NCI-H1048 (cell line): ENCODE measurements at regions not wholly inside any gene's neighbourhood (a gene's known extent, or its start where the extent isn't known, plus 50 kb on each side); places are given as distances from the start of the nearest gene placed in this dataset.
"Not testable (repeated sequence)": the region's sequence is repeated elsewhere in the genome, so short reads cannot be mapped to it uniquely, and the experiment has no call there.

Experiments
- DNase-seq: peaks from one replicate; lab custom pipeline; 2025; lab: John Stamatoyannopoulos, UW

DNA sequence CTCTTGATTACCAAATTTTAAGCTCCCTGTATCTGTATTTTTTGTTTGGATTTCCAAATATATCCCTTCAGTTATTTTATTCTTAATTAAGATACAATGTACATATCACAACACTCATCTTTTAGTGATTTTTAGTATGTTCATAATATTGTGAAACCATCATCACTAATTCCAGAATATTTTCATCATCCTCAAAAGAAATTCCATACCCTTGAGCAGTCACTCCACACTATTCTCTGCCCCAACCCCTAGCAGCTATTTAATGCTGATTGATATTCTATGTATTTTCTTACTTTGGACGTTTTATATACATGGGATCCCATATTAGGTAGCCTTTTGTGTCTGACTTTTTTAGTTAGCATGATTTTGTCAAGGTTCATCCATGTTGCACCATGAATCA lies 127.4 kb upstream of the SLC8A1 start:
- no peak for DNase-seq

DNA sequence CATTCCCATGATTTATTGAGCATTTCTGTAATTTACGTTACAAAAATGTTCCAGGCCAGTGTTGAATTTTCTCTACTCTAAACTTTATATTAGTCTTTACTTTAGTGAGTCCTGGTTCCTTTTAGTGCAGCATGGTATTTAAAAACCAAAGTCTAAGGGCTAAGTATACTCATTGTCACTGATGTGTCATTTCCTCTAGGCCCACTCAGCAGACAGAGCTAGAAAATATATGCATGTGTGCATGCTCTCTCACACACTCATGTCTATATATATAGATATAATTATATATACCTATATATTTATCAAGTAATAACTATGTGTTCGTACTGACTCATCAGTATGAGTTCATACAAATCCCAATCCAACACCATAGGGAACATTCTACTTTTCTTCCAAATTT lies 132.5 kb upstream of the SLC8A1 start:
- DNase-seq: no peak

- no peak for DNase-seq
Observed at GRCh38 chr2:40591774-40592173, 139.9 kb upstream of the SLC8A1 start.

DNA sequence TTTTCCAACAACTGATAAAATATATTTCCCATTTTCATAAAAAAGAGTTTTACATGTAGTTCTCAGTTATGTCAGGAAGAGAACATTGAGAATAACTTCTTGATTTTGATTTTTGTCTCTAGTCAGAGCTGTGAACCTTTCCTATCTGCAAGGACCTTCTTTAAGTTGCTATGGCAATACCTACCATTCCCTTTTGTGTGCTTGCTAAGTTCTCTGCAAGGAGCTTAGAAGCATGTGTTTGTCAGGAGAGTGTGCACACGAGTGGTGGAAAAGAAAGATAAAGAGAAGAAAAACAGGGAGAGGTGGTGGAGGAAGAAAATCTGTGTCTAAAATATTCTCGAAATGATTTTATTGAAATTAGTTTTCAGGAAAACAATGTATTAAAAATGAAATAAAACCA lies 140.3 kb upstream of the SLC8A1 start:
- no peak for DNase-seq

GRCh38 chr2:40606862-40607261 lies 155.0 kb upstream of the SLC8A1 start:
- no peak for DNase-seq

GRCh38 chr2:40611196-40611595 lies 159.3 kb upstream of the SLC8A1 start:
- DNase-seq: no peak

- no peak for DNase-seq
Observed at GRCh38 chr2:40625849-40626248, 174.0 kb upstream of the SLC8A1 start.

GRCh38 chr2:40628556-40628955 lies 176.7 kb upstream of the SLC8A1 start:
- DNase-seq: no peak

DNA sequence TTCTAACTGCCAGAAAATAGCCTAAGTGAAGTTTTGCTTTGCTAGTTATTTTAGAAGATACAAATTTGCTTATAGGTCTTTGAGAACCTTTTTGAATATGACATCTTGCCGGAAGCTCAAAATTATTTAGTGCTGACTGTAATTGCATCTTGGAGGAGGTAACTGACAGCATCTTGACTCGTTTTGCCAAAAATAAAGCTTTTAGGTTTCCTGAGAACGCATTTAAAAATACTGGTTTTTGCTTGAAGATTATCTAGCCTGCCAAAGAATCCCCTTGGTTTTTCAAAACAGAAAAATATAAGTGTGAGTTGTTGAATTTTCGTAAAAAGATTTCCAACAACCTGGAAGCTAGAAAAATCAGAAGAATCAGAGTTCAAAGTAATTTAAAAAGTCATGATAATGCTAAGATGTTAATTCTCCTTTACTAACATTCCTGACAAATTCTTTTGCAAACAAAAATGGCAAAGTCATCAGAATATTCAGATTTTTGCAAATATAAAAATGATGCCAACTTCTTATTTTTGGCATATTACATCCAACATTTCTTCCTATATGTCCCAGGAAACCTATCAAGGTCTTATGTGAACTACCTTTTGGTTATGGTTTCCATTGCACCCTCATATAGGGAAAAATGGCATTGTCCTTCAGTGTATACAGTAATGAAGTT lies 178.0 kb upstream of the SLC8A1 start:
- no peak for DNase-seq

DNA sequence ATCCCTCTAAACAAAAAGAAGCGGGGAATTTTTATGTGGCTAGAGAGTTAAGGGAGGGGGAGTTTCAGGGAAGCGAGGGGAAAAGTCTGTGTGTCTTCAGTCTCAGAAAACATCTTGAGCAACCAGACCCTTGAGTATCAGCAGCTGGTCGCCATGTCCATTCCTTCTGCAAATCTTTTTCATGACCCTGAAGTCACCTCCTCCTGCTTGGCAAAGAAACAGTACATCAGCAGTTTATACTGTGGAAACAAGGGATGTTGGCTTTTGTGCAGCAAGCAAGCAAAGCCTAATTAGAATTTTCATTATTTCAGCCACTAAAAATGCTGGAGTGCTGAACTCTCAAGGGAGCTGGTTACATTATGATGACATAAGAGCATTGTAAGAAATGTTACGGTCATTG lies 187.4 kb upstream of the SLC8A1 start:
- no peak for DNase-seq

GRCh38 chr2:40642237-40642636 lies 190.3 kb upstream of the SLC8A1 start:
- no peak for DNase-seq

DNA sequence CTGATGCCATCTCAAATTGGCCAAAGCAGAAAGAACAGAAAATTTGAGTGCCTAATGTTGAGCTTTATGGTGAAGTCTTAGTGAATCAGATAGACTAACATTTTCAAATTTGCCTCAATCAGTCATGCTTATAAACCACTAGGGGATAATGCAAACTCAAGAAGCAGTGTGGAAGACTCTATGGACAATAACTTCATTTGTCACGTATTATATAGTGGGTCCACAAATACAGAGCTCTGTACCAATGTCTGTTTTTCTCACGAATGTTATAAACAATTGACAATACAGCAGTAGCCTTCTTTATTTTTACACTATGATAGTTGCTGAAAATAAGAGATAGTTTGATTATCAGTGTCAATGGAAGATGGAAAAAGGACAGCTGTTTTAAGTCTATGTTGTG lies 190.8 kb upstream of the SLC8A1 start:
- no peak for DNase-seq

DNA sequence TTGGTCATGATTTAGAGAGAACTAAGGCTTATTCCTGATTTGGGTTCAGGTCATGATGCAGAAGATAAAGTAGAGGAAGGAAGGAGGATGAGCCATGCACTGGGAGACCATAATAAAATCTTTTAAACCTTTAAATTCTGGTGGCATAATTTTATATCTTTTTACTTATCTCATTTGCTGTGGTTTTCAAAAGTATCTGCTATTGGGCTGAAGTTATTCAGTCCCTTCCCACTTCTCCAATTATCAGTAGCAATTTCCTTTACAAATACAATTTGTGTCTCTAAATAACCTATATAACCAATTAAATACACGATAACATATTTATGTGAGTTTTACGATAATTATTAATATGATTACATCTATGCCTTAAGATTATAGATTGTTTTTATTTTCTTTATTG lies 194.8 kb upstream of the SLC8A1 start:
- no peak for DNase-seq

GRCh38 chr2:40652155-40652554 lies 200.3 kb upstream of the SLC8A1 start:
- no peak for DNase-seq

DNA sequence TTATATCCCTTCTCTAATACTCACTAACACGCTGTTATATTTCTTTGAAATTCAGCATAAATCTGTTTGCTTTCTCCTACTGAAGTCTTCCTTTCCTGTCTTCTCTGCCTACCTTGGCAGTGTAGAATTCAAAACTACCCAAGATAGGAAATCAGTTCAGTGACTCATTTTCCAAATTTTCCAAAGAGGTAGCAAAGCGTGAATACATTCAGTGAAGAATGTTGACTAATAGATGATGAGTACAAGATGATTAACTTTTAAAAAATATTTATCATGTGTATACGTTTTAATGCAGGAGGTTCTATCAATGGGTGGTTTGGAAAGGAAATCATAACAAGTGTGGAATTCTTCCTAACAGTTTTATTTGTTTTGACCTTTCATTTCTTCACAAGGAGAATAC lies 201.9 kb upstream of the SLC8A1 start:
- no peak for DNase-seq

DNA sequence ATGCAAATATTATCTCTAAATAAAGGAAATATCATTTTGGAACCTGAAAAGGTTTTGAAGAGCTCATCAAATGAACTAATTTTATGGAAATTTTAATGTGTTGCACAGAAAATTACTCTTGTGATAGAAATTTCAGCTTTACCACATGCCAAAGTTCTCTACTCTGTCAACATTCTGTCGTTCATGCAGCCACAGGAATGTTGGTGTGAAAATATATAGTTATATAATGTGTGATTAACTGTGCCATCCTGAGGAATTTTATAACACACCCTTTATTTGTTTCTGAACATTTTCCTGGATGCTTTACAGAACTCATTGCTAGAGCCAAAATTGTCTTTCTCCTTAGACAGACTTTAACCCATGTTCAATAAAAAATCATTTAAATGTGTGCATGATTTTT lies 202.5 kb upstream of the SLC8A1 start:
- no peak for DNase-seq

- no peak for DNase-seq
Observed at GRCh38 chr2:40658941-40659340, 207.1 kb upstream of the SLC8A1 start.

DNA sequence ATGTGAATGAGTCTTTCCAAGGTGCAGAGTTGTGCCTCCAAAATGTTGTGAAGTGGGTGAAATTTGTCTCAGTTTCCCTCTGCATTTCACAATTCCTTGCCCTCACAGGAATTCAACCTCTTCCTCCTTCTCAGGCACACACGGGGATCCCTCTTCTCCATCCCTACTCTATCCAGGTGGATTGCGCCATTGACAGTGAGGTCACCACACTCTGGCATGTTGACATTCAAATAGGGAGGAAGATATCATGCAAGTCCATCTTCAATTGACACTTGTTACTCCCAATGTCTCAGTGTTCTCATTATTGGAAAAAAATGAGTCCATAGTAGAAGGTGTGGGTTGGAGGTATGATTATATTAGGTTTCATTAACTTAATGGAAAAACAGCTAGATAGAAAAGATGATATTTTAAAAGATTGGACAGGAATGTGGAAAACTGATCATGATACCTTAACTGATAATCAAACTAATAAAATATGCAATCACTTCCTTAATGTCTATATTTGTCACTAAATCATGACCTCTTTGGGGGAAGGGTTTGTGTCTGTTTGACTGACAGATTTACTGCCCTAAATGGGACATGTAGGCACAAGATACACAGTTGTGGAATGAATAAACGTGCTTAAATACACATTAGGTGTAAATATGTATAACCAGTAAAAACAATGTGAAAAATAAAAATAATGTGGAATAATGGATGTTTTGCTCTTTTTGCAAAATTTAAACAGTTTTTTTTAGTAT lies 213.8 kb upstream of the SLC8A1 start:
- no peak for DNase-seq

- no peak for DNase-seq
Observed at GRCh38 chr2:40666398-40666797, 214.5 kb upstream of the SLC8A1 start.

DNA sequence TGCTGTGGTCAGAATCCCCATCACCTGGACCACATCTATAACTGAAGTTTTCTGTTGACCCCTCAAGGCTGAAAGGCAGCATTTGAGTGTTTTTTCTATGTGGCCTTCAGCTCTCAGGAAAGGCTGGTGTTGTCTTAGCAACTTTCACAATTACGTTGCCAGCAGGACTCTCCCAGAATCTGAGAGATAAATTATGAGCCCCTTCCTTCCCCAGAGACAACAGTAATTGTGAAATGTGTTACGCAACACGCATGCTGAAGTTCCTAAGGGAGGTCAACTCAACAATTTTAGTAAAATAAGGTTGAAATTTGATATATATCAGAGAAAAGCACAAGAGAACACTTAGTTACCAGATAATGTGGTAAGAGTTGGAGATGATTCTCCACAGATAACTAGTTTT lies 216.5 kb upstream of the SLC8A1 start:
- DNase-seq: no peak

- not testable (repeated sequence) for DNase-seq
Observed at GRCh38 chr2:40676134-40676790, 224.4 kb upstream of the SLC8A1 start.

DNA sequence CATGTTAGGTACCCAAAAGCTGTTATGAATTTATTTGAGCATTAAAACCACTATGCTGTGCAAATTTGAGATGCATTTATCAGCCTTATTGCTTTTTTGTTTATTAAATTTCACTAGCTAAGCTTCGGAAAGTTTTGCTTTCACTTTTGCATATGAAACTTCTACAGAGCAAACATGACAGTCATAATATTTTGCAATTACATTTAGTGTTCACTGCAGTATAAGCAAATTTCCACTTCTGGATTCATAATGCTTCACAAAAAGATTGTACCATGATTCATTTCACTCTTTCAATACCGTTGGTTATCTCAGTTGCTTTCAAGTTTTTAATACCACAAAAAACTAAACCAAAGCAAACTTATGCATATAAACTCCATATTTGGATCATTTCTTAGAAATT lies 228.7 kb upstream of the SLC8A1 start:
- no peak for DNase-seq

DNA sequence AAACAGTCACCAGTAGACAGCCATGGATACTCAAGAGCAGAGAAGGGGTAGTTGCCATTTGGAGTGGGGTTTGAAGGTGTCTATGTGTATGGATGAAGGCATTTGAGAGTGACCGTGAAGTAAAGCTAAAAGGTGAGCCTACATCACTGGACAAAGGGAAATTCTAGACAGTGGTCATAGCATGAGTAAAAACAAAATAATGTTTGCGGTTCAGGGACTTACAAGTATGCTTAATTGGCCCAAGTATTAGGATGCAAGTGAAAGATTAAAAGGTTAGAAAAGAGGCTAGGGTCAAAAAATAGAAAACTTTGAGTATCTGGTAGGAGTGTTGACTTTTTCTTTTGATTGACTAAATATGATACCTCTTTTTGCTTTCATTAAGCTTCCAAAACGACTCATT lies 238.1 kb upstream of the SLC8A1 start:
- DNase-seq: no peak
